ENCODE measurements at regions not wholly inside any gene's neighbourhood (a gene's known extent, or its start where the extent isn't known, plus 50 kb on each side); places are given as distances from the start of the nearest gene placed in this dataset.

- Mint-ChIP-seq H3K9me3 (no peaks in the 10 kb centered on the region), H3K4me1 (no peaks in the 10 kb centered on the region), H3K4me3 (no peak overlapping the region), H3K36me3 (ENCODE audit: low read depth) (no peaks in the 10 kb centered on the region), H3K27ac (no peak overlapping the region), H3K27me3 (ENCODE audit: low read depth, poor library complexity) (peaks cover 7% of the 10 kb centered on the region)
- no peak for DNase-seq
- no peak for TF ChIP-seq CTCF (IDR thresholded peaks at IDR 0.05)
These were observed 87.5 kb upstream of the PTPRD start for GRCh38 chr9:10700291-10700690.

GRCh38 chr9:10700915-10701314 lies 88.1 kb upstream of the PTPRD start:
- Mint-ChIP-seq H3K4me3 (no peak overlapping the region), H3K36me3 (ENCODE audit: low read depth) (no peaks in the 10 kb centered on the region), H3K27ac (no peak overlapping the region), H3K27me3 (ENCODE audit: low read depth, poor library complexity) (peaks cover 7% of the 10 kb centered on the region), H3K9me3 (no peaks in the 10 kb centered on the region), H3K4me1 (no peaks in the 10 kb centered on the region)
- TF ChIP-seq CTCF (IDR thresholded peaks at IDR 0.05) = no peak
- no peak for DNase-seq

GRCh38 chr9:10701906-10702305 lies 89.1 kb upstream of the PTPRD start:
- H3K9me3 Mint-ChIP-seq = no peaks in the 10 kb centered on the region
- no peaks in the 10 kb centered on the region for H3K4me1 Mint-ChIP-seq
- H3K27ac Mint-ChIP-seq = no peak overlapping the region
- H3K27me3 Mint-ChIP-seq (ENCODE audit: low read depth, poor library complexity) = peaks cover 7% of the 10 kb centered on the region
- H3K36me3 Mint-ChIP-seq (ENCODE audit: low read depth) = no peaks in the 10 kb centered on the region
- TF ChIP-seq CTCF (IDR thresholded peaks at IDR 0.05) = no peak
- no peak overlapping the region for H3K4me3 Mint-ChIP-seq
- DNase-seq = no peak

DNA sequence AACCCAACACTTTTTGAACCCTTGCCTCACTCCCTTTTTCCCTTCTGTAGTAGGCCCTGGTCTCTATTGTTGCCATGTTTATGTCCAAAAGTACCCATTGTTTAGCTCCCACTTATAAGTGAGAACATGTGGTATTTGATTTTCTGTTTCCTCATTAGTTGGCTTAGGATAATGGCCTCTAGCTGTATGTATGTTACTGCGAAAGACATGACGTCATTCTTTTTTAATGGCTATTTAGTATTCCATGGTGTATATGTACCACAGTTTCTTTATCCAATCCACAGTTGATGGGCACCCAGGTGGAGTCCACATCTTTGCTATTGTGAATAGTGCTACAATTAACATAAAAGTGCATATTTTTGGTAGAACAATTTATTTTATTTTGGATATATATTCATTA lies 90.3 kb upstream of the PTPRD start:
- Mint-ChIP-seq H3K9me3 (no peaks in the 10 kb centered on the region), H3K36me3 (ENCODE audit: low read depth) (no peaks in the 10 kb centered on the region), H3K27ac (no peak overlapping the region), H3K4me3 (no peak overlapping the region), H3K4me1 (no peaks in the 10 kb centered on the region), H3K27me3 (ENCODE audit: low read depth, poor library complexity) (peaks cover 7% of the 10 kb centered on the region)
- TF ChIP-seq CTCF (IDR thresholded peaks at IDR 0.05) = no peak
- DNase-seq = no peak

- no peaks in the 10 kb centered on the region for H3K36me3 Mint-ChIP-seq (ENCODE audit: low read depth)
- no peaks in the 10 kb centered on the region for H3K9me3 Mint-ChIP-seq
- TF ChIP-seq CTCF (IDR thresholded peaks at IDR 0.05) = no peak
- no peak overlapping the region for H3K4me3 Mint-ChIP-seq
- no peaks in the 10 kb centered on the region for H3K4me1 Mint-ChIP-seq
- no peak overlapping the region for H3K27ac Mint-ChIP-seq
- peaks cover 7% of the 10 kb centered on the region for H3K27me3 Mint-ChIP-seq (ENCODE audit: low read depth, poor library complexity)
- DNase-seq = no peak
These were observed 91.9 kb upstream of the PTPRD start for GRCh38 chr9:10704720-10705119.

GRCh38 chr9:10705383-10705782 lies 92.6 kb upstream of the PTPRD start:
- no peak overlapping the region for H3K4me3 Mint-ChIP-seq

More at GRCh38 chr9:10705383-10705782, 92.6 kb upstream of the PTPRD start:
- H3K27me3 Mint-ChIP-seq (ENCODE audit: low read depth, poor library complexity) = peaks cover 7% of the 10 kb centered on the region
- no peaks in the 10 kb centered on the region for H3K36me3 Mint-ChIP-seq (ENCODE audit: low read depth)
- DNase-seq = no peak
- H3K27ac Mint-ChIP-seq = no peak overlapping the region
- H3K4me1 Mint-ChIP-seq = no peaks in the 10 kb centered on the region
- no peak for TF ChIP-seq CTCF (IDR thresholded peaks at IDR 0.05)
- no peaks in the 10 kb centered on the region for H3K9me3 Mint-ChIP-seq
